ES-I3 (cell line): ENCODE measurements at regions not wholly inside any gene's neighbourhood (a gene's known extent, or its start where the extent isn't known, plus 50 kb on each side); places are given as distances from the start of the nearest gene placed in this dataset.
A peak's percentile ranks its signal among the peaks of the same experiment; 100 is the strongest.

ENCODE experiments used
- H3K36me3 ChIP-seq: 2 replicates; pipeline ENCODE4 v1.6.1; 2013; ENCODE audit warnings: mild to moderate bottlenecking, low read length, control low read depth, moderate library complexity; ENCODE audit not compliant: insufficient read depth
- H3K4me1 ChIP-seq: 2 replicates; pipeline ENCODE4 v1.6.1; 2013; ENCODE audit warnings: mild to moderate bottlenecking, control low read depth, low read length; ENCODE audit not compliant: insufficient read depth
- H3K9ac ChIP-seq: 2 replicates; pipeline ENCODE4 v1.6.1; 2013; ENCODE audit warnings: low read depth, mild to moderate bottlenecking, low read length, moderate library complexity
- H3K9me3 ChIP-seq: 2 replicates; pipeline ENCODE4 v1.6.1; 2013; ENCODE audit warnings: mild to moderate bottlenecking, low read length, moderate library complexity; ENCODE audit not compliant: control insufficient read depth, insufficient read depth

GRCh38 chr9:16143310-16143709, 590.5 kb downstream of the CCDC171 start:
- Histone ChIP-seq H3K9me3 (no peaks in the 10 kb centered on the region), H3K36me3 (no peaks in the 10 kb centered on the region), H3K4me1 (no peaks in the 10 kb centered on the region), H3K9ac (no peak overlapping the region)

GRCh38 chr9:16143947-16144890, 591.4 kb downstream of the CCDC171 start:
- Histone ChIP-seq H3K36me3 (no peaks in the 10 kb centered on the region), H3K9me3 (no peaks in the 10 kb centered on the region), H3K4me1 (no peaks in the 10 kb centered on the region), H3K9ac (no peak overlapping the region)

GRCh38 chr9:16145196-16145950, 592.5 kb downstream of the CCDC171 start:
- no peaks in the 10 kb centered on the region for H3K36me3 ChIP-seq
- no peak overlapping the region for H3K9ac ChIP-seq
- H3K9me3 ChIP-seq, result no peaks in the 10 kb centered on the region
- H3K4me1 ChIP-seq, result no peaks in the 10 kb centered on the region

GRCh38 chr9:16147726-16148125, 594.9 kb downstream of the CCDC171 start:
- Histone ChIP-seq H3K4me1 (no peaks in the 10 kb centered on the region), H3K9me3 (no peaks in the 10 kb centered on the region), H3K9ac (no peak overlapping the region), H3K36me3 (no peaks in the 10 kb centered on the region)

GRCh38 chr9:16150501-16150900, 597.7 kb downstream of the CCDC171 start:
- Histone ChIP-seq H3K36me3 (no peaks in the 10 kb centered on the region), H3K9me3 (no peaks in the 10 kb centered on the region), H3K9ac (no peak overlapping the region), H3K4me1 (no peaks in the 10 kb centered on the region)

GRCh38 chr9:16150938-16151650, 598.3 kb downstream of the CCDC171 start:
- H3K9ac ChIP-seq, result no peak overlapping the region
- H3K9me3 ChIP-seq, result no peaks in the 10 kb centered on the region
- H3K36me3 ChIP-seq, result no peaks in the 10 kb centered on the region
- H3K4me1 ChIP-seq, result no peaks in the 10 kb centered on the region

GRCh38 chr9:16152276-16153101, 599.6 kb downstream of the CCDC171 start:
- Histone ChIP-seq H3K9ac (no peak overlapping the region), H3K36me3 (no peaks in the 10 kb centered on the region), H3K4me1 (no peaks in the 10 kb centered on the region), H3K9me3 (no peaks in the 10 kb centered on the region)

- Histone ChIP-seq H3K36me3 (no peaks in the 10 kb centered on the region), H3K9ac (no peak overlapping the region), H3K9me3 (no peaks in the 10 kb centered on the region), H3K4me1 (no peaks in the 10 kb centered on the region)
Observed at GRCh38 chr9:16153221-16153620, 600.4 kb downstream of the CCDC171 start.

GRCh38 chr9:16153741-16154140, 600.9 kb downstream of the CCDC171 start:
- Histone ChIP-seq H3K9me3 (no peaks in the 10 kb centered on the region), H3K9ac (no peak overlapping the region), H3K36me3 (no peaks in the 10 kb centered on the region), H3K4me1 (no peaks in the 10 kb centered on the region)

GRCh38 chr9:16154521-16155078, 601.8 kb downstream of the CCDC171 start:
- Histone ChIP-seq H3K36me3 (no peaks in the 10 kb centered on the region), H3K9ac (peak overlapping the region; percentile 16; the same call in 1 of the 2 replicates), H3K4me1 (no peaks in the 10 kb centered on the region), H3K9me3 (no peaks in the 10 kb centered on the region)

GRCh38 chr9:16155878-16156277, 603.0 kb downstream of the CCDC171 start:
- Histone ChIP-seq H3K4me1 (no peaks in the 10 kb centered on the region), H3K9ac (no peak overlapping the region), H3K36me3 (no peaks in the 10 kb centered on the region), H3K9me3 (no peaks in the 10 kb centered on the region)

GRCh38 chr9:16157216-16157615, 604.4 kb downstream of the CCDC171 start:
- H3K4me1 ChIP-seq, result no peaks in the 10 kb centered on the region
- no peak overlapping the region for H3K9ac ChIP-seq
- no peaks in the 10 kb centered on the region for H3K36me3 ChIP-seq
- H3K9me3 ChIP-seq, result no peaks in the 10 kb centered on the region

- H3K4me1 ChIP-seq, result no peaks in the 10 kb centered on the region
- H3K36me3 ChIP-seq, result no peaks in the 10 kb centered on the region
- no peaks in the 10 kb centered on the region for H3K9me3 ChIP-seq
- no peak overlapping the region for H3K9ac ChIP-seq
Observed at GRCh38 chr9:16157651-16158050, 604.8 kb downstream of the CCDC171 start.
